Transverse colon (tissue), 4 donors: ENCODE measurements at regions not wholly inside any gene's neighbourhood (a gene's known extent, or its start where the extent isn't known, plus 50 kb on each side); places are given as distances from the start of the nearest gene placed in this dataset.

Source experiments
- DNase-seq: peaks from one replicate; pipeline ENCODE4 v3.0.0-alpha.2; 2019
- H3K27ac ChIP-seq, 4 donors: fragments of 200-600 bp; sonication (generic); 2 replicates each; pipeline ENCODE4 v1.5.1; 2016 to 2018; ENCODE audit warnings: inconsistent platforms in 4 of 4
- H3K27me3 ChIP-seq: fragments of 200-600 bp; sonication (generic); 2 replicates; pipeline ENCODE4 v1.5.1; 2017; ENCODE audit warnings: inconsistent platforms
- H3K36me3 ChIP-seq, 4 donors: fragments of 200-600 bp; sonication (generic); 2 replicates each; pipeline ENCODE4 v1.5.1; 2017 to 2019; ENCODE audit warnings: inconsistent platforms in 4 of 4
- H3K4me1 ChIP-seq, 4 donors: fragments of 200-600 bp; sonication (generic); 2 replicates each; pipeline ENCODE4 v1.5.1; 2017 to 2020; ENCODE audit warnings: inconsistent platforms in 4 of 4
- H3K4me3 ChIP-seq, 4 donors: fragments of 200-600 bp; sonication (generic); 1 replicate in 1 of 4; 2 replicates in 3 of 4; pipeline versions ENCODE4 v1.5.1 to v1.6.1; 2017 to 2019; ENCODE audit warnings: inconsistent platforms in 4 of 4
- H3K9me3 ChIP-seq, 2 donors: fragments of 200-600 bp; sonication (generic); 2 replicates each; pipeline ENCODE4 v1.5.1; 2017 to 2019; ENCODE audit warnings: inconsistent platforms in 2 of 2
- CTCF ChIP-seq, 5 experiments: fragments of 200-600 bp in 3 of 5; fragments of 450-650 bp in 2 of 5; sonication (generic) in 3 of 5; IDR thresholded peaks; 1 replicate in 2 of 5; 2 replicates in 3 of 5; pipeline ENCODE4 v1.5.1; 2016 to 2017; ENCODE audit warnings: antibody characterized with exemption in 5 of 5, inconsistent platforms in 3 of 5, mild to moderate bottlenecking in 2 of 5, moderate library complexity in 1 of 5
- EP300 ChIP-seq: sonication (generic); formaldehyde crosslinking; IDR thresholded peaks from one replicate; pipeline ENCODE4 v1.6.1; 2017; ENCODE audit warnings: antibody characterized with exemption, low read depth
- POLR2A ChIP-seq: fragments of 450-650 bp; IDR thresholded peaks from one replicate; pipeline ENCODE4 v1.6.1; 2016; ENCODE audit warnings: antibody characterized with exemption, mild to moderate bottlenecking, moderate library complexity
- POLR2AphosphoS5 ChIP-seq, 3 donors: sonication (generic); formaldehyde crosslinking; IDR thresholded peaks; one replicate each; pipeline ENCODE4 v1.6.1; 2016; ENCODE audit warnings: antibody characterized with exemption in 3 of 3
- WGBS, 2 donors: methylation state at CpG; one replicate each; pipeline ENCODE4 v1.1.5; 2018; ENCODE audit warnings: low coverage in 1 of 2; 5-methylcytosine and 5-hydroxymethylcytosine counted together
- in situ Hi-C, 4 donors: fragments of 200-750 bp; cut with MboI; loops; one replicate each; pipeline versions ENCODE4 v1.15.0 to v1.15.1; 2017; ENCODE audit warnings: low sequenced_read_pairs in 3 of 4, low pct_ligation_motif_present in 1 of 4, low pct_unique_long_range_greater_than_20kb in 1 of 4
- intact Hi-C: fragments of 100-400 bp; cut with DNase I; formaldehyde crosslinking; loops from one replicate; pipeline ENCODE4 v1.15.1; 2023; ENCODE audit warnings: low total_unique reads

DNA sequence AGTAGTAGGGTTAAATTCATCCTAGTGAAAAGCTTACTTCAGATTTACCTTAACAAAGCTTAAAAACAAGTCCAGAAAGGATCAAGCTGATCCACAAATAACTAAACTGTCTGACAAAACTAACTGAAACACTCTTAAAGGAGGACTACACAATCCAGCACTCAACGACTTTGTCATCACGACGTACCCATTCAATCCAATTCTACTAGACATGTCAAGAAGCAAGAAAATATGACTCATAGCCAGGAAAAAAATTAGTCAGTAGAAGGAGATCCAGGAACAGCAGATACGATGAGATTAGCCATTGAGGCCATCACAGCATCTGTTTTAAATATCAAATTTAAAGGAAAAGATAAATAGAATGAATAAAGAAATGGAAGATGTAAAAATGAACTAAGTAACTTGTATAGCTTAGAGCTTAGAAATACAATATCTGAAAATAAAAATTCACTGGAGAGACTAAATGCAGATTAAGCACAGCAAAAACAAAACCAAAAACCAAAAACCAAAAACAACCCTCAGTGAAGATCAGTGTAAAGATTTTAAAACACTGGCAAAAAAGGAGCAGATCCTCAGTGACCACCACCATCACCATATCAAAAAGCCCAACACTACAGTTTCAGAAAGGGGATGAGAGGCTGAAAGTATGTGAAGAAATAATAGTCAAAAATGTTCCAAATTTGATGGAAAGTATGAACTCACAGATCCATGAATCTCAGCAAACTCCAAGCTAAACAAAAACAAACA, 95.0 kb upstream of the CCND2 start:
- Histone ChIP-seq H3K27ac (no peak overlapping the region), H3K4me1 (no peaks in the 10 kb centered on the region), H3K36me3 (no peaks in the 10 kb centered on the region), H3K9me3 (no peaks in the 10 kb centered on the region), H3K27me3 (no peaks in the 10 kb centered on the region), H3K4me3 (no peak overlapping the region)
- TF ChIP-seq POLR2A (no peak), POLR2AphosphoS5 (IDR thresholded peaks at IDR 0.05) (no peak), CTCF (IDR thresholded peaks at IDR 0.05) (no peak), EP300 (no peak)
- intact Hi-C loops (no loop called here), in situ Hi-C loops (no loop called here)
- no peak for DNase-seq
- 64 to 76% methylated on average over 4 of the region's 4 CpGs for WGBS, 2 donors

DNA sequence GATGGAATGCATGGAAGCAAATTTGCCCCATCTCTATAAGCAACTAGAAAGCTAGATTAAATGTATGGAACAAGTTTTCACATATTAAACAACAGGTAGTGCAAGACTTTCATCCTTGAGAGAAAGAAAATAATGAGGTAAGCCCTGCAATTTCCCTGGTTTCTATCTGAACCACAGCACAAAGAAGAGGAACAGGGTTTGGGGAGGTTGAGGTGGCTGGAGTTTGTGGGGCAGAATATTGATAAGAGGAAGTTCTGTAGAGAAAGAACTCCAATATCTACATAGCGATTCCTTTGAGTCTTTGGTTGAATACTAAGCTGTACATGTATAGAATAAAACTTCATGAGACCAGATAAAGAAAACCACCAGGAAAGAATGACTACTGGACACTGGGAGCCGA, 96.3 kb upstream of the CCND2 start:
- WGBS, 2 donors, result 88% methylated on average over 1 to 2 of the region's 2 CpGs
- H3K27me3 ChIP-seq, result no peaks in the 10 kb centered on the region
- in situ Hi-C loops (no loop called here), intact Hi-C loops (no loop called here)
- no peak overlapping the region for H3K27ac ChIP-seq
- TF ChIP-seq POLR2AphosphoS5 (IDR thresholded peaks at IDR 0.05), result no peak
- TF ChIP-seq EP300, result no peak
- no peak for TF ChIP-seq CTCF (IDR thresholded peaks at IDR 0.05)
- TF ChIP-seq POLR2A, result no peak
- no peaks in the 10 kb centered on the region for H3K9me3 ChIP-seq
- no peaks in the 10 kb centered on the region for H3K36me3 ChIP-seq
- no peaks in the 10 kb centered on the region for H3K4me1 ChIP-seq
- no peak for DNase-seq
- no peak overlapping the region for H3K4me3 ChIP-seq

DNA sequence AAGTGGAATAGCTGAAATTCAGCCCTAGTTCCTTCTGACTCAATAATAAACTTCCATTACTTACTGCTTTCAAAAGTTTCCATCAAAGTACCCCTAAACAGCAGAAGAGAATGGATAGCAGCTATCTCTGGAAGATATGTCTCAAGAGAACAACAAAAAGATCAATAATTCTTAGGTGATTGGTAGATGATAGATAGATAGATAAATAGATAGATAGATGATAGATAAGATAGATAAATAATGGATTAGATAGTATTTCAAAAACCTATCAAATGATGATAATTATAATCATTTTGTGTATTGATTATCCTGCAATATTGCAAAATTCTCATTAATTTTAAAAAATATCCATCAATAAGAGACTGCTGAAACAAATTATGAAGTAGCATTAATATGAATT, 97.4 kb upstream of the CCND2 start:
- H3K36me3 ChIP-seq, result no peaks in the 10 kb centered on the region
- TF ChIP-seq EP300, result no peak
- no peak for TF ChIP-seq CTCF (IDR thresholded peaks at IDR 0.05)
- TF ChIP-seq POLR2AphosphoS5 (IDR thresholded peaks at IDR 0.05), result no peak
- no peak for TF ChIP-seq POLR2A
- intact Hi-C loops, result no loop called here
- H3K27ac ChIP-seq, result no peak overlapping the region
- H3K4me3 ChIP-seq, result no peak overlapping the region
- no peaks in the 10 kb centered on the region for H3K9me3 ChIP-seq
- DNase-seq, result no peak
- H3K4me1 ChIP-seq, result no peaks in the 10 kb centered on the region
- H3K27me3 ChIP-seq, result no peaks in the 10 kb centered on the region
- in situ Hi-C loops, result no loop called here

DNA sequence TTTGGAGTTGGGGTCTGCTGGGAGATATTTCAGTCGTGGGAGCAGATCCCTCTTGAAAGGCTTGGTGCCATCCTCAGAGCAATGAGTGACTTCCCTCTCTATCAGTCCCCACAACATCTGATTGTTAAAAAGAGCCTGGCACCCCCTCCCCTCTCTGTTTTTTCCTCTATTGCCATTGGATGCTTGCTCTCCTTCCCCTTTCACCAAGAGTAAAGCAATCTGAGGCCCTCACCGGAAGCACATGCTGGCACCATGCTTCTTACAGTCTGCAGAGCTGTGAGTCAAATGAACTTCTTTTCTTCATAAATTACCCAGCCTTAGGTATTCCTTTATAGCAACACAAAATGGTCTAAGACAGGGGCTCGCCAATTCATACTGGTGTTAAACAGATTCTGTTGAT, 99.1 kb upstream of the CCND2 start:
- 87 to 90% methylated on average over 3 of the region's 3 CpGs for WGBS, 2 donors

More for the DNA sequence above, 99.1 kb upstream of the CCND2 start:
- Histone ChIP-seq H3K36me3 (no peaks in the 10 kb centered on the region), H3K4me1 (no peaks in the 10 kb centered on the region), H3K27me3 (no peaks in the 10 kb centered on the region), H3K4me3 (no peak overlapping the region), H3K9me3 (no peaks in the 10 kb centered on the region), H3K27ac (no peak overlapping the region)
- in situ Hi-C loops (no loop called here), intact Hi-C loops (no loop called here)
- DNase-seq, result no peak
- no peak for TF ChIP-seq POLR2A
- no peak for TF ChIP-seq EP300
- TF ChIP-seq CTCF (IDR thresholded peaks at IDR 0.05), result no peak
- TF ChIP-seq POLR2AphosphoS5 (IDR thresholded peaks at IDR 0.05), result no peak
